Fibroblast of skin of right biceps (primary cell): ENCODE measurements at regions not wholly inside any gene's neighbourhood (a gene's known extent, or its start where the extent isn't known, plus 50 kb on each side); places are given as distances from the start of the nearest gene placed in this dataset.

ENCODE experiments used
- DNase-seq: peaks from one replicate; pipeline ENCODE4 v3.0.0-alpha.2; 2013

DNA sequence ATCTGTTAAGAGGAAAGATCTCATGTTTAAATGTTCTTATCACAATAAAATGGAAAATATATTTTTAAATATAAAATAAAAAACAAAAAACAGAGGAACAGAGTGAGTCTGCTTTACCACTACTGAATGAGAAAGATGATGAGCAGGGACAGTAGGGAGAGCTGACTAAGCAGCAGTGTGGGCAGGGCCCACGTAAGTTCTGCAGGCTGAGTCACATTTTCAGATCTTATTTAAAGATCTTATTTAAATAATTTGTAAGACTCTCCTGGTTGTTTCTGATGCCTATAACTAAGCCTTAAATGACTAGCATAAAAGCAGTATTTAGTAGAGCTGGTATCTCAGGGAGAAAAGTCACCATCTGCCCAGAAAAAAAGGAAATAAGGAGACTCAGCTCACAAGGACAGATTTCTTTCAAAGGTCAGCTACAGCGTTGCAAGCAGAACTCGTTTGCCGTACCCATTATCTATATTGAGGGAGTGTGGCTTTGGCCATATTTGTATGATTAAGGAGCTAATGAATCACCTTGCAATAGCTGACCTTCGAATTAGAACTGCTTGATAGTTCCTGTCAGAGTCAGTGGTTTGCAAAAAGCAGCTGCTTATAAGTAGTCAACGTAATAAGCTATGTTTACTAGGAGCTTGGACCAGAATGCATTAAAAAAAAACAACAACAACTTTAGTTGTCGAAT, 322.1 kb upstream of the CHAC2 start:
- DNase-seq: peak; percentile 37

DNA sequence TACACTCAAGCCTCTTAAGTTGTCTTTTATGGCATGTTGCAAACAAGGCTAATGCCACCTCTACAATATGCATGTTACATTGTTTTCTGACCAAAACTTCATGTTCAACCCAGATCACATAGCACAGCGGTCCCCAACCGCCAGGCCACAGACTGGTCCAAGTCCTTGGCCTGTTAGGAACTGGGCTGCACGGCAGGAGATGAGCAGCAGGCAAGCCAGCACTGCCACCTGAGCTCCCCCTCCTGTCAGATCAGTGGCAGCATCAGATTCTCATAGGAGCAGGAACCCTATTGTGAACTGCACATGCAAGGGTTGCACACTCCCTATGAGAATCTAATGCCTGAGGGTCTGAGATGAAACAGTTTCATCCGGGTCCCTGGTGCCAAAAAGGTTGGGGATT, 324.8 kb upstream of the CHAC2 start:
- DNase-seq: no peak

DNA sequence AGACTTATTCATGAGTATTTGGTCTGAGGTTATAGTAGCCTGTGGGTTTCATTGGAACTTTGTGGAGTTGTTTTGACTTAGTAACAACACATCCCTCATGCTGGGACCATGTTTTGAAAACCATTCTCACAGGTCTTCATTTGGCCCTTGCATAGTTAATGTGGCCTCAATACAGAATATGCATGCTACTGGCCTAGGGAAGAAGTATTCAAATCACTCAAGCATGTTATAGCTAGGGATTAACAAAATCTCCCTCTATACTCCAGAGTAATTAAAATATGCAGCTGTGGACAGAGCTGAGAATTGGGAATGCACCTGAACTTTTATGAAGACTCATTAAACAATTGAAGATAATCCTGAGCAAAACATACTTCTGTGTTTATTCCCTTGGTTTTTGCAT, 325.5 kb upstream of the CHAC2 start:
- no peak for DNase-seq

DNA sequence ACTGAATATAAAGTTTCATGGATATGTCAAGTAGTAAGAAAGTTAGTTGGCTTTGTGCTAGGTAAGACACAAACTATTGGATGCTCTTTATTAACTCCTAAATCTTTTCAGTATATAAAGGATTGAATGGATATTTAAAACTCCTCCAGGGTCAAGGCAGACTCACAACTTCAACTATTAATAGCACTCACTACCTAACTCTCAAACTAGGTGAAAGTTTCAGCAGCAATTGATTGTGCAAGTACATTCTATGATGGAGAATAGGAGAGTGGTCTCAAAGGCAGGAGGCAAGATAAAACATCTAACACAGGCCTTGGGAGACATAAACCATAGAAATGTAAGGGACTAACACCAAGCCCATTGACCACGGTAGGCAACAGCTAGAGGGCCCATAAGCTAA, 328.9 kb upstream of the CHAC2 start:
- DNase-seq: no peak

DNA sequence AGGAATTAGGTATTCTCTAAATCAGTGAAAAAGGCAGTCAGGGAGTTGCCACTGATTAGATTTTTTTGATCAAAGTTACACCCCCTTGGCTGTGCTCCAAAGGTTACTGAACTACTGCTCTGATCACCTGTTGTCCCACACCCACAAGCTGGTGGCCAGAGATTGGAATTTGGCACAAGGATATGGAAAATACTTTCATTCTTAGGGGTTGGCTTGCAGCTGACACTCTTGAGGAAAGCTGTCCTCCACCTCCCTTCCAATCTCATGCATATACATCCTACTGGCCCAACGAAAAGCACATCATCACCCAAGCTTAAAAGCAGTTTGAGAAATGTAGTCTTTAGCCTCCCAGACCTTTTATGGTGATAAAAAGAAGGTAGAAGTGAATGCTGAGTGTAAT, 329.5 kb upstream of the CHAC2 start:
- DNase-seq: no peak

DNA sequence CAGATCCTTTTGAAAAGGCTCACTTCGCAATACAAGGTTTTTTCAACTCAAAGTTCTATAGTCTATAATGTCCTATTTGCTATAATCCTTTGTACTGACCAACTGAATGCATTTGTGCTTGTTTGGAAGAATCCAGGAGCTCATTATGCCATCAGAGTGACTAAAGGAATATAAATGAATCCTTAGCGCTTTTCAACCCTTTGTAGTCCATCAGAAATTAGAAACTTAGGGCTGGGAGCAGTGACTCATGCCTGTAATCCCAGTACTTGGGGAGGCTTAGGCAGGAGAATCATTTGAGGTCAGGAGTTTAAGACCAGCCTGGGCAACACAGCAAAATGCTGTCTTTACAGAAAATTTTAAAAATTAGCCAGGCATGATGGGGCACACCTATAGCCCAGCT, 330.2 kb upstream of the CHAC2 start:
- DNase-seq: peak; percentile 3

DNA sequence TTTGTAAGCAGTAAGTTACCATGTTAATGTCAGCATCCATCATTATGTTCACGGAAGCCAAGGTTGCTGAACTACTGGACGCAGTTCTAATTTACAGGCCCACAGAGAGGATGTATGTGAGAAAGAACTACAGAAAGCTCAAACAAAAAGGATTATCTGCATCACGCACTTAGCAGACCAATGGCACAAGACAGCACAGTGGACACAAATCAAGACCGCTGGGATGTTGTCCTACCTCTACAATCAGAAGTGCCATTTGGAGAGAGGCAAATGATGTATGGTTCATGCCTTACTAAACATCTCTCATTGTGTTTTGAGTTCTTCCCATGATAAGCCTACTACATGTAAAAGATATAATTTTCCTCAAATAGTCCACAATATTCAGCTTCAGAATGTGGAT, 330.7 kb upstream of the CHAC2 start:
- DNase-seq: no peak

DNA sequence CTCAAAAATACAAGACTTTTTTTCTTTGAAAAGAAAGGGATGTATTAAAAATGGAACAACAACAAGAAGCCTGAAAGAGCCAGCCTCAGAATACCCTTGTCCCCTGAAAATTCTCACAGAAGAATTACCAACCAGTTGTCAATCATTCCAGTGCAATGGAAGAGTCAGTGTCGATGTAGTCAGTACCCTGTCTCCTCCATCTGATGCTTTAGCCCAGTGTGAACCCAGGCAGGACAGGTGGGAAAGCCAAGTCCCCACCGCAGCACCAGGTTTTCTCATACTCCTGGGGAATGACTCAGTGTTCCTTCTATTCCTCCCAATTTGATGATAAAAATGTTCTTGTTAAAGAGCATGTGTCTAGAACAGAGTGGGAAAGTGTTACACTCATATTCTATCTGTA, 332.0 kb upstream of the CHAC2 start:
- no peak for DNase-seq

DNA sequence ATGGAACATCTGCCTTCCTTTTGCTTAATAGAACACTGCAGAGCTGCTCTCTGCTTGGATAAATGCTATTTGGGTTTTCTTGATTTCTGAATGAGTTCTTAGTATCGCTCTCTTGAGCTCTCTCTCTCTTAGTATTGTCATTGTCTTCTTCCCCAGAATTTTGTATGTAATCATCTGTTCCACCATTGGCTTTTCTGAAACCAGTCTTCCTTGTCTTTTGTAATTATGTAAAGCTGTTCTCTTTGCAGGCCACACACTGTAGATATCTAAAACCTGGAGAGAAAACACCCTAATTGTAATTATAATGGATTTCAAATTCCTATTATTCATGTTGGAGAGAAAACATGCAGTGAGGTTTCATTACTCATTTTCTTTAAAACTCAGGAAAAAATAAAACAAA, 333.1 kb upstream of the CHAC2 start:
- no peak for DNase-seq

DNA sequence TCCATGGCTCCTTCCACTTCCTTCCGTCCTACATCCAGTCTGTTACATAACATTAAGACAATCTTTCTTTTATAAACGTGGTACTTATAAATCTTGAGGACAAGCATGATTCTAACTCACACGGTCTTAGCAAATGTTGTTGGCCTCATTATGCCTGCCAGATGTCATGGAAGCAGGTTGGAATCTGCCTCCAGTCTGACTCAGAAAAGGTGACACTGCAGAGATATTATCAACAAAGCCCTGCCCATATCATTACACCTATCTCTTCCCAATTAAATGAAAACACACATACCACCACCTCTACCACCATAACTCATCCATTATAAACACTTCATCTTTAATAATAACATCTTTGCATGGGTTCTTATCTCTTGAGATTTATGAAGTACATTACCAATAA, 334.7 kb upstream of the CHAC2 start:
- no peak for DNase-seq

DNA sequence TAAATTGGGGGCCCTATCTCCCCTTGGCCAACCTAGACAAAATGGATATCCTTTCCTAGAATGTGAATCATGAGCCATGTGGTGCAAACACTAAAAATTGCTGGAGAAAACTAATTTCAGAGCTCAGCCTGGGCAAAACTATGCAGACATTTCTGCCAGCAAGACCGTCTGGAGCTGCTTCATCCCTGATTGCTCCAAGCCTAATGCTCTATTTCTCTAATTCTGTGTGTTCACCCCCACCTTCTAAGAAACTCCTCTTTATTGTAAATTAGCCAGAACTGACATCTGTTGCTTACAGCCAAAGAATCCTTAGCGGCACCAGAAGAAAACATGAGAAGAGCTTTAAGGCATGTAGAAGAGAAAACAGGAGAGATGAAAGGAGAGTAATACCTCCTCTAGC, 337.7 kb upstream of the CHAC2 start:
- no peak for DNase-seq

DNA sequence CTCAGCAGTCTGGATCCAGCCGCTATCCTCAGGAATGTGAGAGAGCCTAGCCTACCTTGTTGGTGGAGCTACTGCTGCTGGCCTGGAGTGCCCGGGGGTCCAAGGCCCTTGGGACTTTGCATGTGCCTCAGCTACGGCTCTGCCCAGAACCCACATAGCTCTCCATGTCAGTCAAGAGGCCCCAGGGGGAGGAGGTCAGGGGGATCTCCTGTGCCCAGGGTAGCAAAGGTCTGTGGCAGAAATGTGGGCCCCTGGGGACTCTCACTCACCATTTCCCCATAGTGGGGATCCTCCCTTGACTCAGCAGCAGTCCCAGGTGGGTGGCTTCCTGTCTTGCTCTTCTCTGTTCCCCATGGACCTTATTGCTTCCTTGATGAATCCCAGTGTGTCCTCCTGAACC, 342.7 kb upstream of the CHAC2 start:
- DNase-seq: no peak

DNA sequence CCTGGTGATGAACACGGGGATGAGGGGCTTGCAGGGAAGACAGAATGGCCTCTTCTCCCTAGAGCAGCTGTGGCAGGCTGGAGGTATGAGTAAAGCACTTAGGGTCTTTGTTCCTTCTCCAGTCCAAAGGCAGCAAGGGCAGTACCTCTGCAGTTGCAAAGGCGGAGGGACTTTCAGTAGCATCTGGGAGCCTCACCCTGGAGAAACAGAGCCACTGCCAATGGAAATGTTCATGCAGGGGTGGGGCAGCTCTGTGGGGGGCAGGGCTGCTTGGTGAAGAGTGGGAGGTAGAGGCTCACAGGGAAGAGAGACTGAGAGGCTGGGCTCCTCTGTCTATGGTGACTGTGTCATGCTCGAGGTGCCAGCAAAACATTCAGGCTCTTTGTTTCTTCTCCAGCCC, 344.1 kb upstream of the CHAC2 start:
- DNase-seq: no peak

DNA sequence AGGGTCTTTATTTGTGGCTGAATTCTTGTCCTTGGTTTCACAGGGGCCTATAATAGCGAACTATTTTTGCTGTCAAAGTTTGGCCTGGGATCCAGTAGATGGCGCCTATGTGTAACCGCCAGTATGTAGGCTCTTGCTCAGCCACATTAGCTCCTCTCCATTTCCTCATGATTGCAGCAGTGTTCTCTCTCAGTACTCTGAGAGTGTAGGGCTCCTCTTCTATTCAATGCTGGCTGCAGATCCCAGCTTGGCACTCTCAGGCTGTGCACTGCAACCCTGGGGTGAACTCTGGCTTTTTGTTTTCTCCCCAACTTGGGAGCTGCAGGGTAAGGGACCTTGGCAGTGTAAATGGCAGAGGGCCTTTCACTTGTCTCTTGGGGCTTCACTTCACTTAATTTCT, 344.6 kb upstream of the CHAC2 start:
- DNase-seq: peak; percentile 40

DNA sequence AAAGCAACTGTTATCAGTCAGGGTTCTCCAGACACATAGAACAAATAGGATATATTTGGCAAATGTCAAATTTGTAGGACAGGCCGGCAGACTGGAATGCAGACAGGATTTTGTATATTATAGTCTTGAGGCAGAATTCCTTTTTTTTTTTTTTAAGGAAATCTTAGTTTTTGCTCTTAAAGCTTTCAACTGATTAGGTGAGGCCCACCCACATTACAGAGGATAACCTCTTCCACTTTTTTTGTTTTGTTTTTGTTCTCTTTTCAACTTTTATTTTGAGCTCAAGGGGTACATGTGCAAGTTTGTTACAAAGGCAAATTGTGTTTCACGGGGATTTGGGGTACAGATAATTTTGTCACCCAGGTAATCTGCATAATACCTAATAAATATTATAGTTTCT, 350.2 kb upstream of the CHAC2 start:
- no peak for DNase-seq

DNA sequence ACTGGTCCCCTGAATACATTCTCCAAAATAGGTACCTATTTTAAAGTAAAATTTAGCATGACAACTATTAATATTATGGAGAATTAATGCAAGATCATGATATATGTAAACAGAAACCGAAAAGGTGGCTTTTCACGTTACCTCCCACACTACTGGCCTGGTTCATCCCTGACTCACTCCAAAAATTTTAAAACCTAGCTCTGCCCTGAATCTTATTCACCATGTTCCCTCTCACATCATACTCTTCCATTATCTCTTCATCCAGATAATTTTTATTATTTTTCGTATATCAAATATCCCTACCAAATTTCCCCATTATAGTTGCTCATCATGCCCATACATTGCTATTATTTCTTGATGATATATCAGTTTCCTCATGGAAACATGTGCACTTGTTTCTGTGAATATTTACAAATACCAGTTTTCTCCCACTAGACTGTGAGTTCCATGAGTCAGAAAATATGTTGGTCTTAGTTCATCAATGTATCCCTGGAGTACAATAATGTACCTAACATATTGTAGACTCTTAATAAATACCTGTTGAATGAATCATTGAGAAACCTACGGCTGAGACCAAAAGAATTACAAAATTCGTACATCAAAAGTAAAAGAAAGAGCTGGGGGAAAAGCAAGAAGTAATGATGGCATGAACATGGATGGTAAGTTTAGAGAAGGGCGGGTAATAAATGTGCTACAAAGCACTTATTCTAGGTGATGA, 360.1 kb upstream of the CHAC2 start:
- peak; percentile 20 for DNase-seq

DNA sequence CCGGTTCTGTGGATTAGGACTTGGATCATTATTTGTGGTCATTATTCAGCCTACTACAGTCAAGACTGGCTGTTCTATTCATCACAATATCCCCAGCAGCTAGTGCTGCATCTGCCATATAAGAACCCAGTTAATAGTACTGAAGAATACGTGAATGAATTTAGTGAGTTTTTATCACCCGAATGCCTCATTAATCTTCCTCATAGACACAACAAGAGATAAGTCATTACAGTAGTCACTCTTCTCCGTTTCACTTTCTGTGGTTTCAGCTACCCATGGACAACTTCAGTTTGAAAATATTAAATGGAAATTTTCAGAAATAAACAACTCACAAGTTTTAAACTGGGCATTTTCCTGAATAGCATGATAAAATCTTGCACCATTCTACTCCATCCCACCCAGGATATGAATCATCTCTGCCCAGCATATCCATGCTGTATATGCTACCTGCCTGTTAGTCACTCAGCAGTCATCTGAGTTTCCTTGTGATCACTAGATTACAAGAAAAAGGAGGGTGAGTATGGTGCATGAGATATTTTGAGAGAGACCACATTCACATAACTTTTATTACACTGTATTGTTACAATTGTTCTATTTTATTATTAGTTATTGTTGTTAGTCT, 363.7 kb upstream of the CHAC2 start:
- DNase-seq: peak; percentile 65

DNA sequence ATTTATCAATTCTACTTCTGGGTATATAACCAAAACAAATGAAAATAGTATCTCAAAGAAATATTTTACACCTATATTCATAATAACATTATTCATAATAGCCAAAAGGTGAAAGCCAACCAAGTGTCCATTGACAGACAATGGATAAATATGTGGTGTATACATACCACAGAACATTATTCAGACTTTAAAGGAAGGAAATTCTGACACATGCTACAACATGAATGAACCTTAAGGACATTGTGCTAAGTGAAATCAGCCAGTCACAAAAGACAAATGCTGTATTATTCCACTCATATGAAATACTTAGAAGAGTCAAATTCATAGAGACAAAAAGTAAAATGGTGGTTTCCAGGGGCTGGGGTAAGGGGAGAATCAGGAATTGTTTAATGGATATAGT, 370.5 kb upstream of the CHAC2 start:
- DNase-seq: no peak

DNA sequence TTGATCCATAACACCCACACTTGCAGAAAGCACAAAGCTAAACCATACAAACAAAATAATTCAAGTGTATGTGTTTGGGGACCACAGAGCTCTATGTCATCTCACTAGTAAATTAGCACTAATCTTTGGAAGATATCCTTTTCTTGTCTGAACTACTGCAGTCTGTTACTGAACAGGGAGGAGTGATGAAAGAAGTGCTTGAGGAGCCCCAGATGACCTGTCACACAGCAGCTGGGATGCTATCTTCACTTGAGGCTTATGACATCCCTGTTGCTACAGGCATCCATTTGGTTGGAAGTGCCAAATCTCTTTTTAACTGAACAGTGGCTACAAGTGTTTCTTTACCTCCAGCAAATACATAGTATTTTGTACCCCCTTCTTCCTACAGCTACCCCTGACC, 386.3 kb upstream of the CHAC2 start:
- no peak for DNase-seq

DNA sequence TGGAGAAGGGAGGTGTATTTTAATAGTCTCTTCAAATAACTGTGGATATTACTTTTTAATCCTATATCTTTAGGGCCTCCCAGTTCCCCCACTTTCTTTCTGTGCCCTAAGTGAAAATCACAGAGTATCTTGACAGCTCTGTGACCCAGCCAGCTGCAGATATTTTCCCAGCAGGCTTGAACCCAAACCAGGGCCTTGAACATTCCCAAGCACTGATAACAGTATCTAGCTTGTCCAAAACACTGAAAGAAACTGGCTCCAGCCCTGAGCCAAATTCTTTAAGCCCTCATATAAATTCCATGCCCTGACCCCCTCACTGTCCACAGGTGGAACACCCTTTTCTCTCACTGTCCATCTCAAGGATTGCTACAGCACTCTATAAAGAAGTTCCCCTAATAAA, 388.1 kb upstream of the CHAC2 start:
- no peak for DNase-seq

DNA sequence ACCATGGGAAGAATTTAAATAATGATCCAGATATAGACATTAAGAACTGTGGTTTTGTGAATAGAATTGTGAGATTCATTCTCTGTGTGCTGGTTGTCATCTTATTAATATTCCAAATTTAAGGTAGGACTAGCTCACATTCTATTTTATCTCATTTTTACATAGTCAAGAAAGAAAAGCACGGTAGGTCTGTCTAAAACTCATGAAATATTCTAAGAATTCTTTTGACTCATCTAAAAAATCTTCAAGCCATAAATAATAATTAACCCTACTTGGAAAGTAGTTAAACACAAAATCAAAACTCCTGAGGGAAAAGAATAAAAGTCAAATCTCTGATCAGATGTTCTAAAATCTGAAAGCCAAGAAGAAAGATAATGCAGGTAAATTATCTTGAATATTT, 388.8 kb upstream of the CHAC2 start:
- DNase-seq: no peak

DNA sequence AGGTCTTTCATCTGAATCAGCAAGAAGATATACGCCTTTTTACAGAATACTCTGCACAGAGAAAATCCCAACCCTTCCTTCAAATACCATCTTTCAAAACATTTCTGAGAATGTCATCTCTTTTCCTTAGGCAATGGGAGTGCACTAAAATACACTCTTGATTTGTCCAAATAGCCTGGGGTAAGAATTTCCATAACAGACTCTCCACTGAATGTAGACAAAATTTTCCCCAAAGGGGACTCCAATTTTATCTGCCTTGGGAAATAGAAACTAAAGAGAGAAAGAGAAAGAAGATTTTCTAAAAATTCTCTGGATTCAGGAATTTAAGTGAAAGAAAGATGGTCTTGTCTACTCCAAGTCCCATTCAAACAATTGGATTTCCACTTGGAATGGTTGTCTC, 394.5 kb upstream of the CHAC2 start:
- DNase-seq: no peak

DNA sequence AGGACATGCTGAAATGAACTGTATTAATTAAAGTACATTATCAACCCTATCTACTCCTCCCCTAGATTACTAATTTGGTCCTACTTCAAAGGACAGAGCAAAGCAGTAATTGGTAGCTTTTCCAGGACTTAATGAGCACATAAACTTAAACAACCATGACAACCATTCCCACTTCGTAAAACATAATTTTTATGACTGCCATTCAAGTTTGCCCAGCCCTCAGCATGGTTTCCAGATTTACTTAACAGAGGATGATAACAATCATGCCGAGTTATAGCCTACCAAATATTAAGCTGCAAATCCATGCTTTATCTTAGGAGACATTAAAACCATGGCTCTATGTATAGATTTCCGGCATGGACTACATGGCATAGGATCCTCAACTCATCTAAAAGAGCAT, 401.1 kb upstream of the CHAC2 start:
- no peak for DNase-seq

DNA sequence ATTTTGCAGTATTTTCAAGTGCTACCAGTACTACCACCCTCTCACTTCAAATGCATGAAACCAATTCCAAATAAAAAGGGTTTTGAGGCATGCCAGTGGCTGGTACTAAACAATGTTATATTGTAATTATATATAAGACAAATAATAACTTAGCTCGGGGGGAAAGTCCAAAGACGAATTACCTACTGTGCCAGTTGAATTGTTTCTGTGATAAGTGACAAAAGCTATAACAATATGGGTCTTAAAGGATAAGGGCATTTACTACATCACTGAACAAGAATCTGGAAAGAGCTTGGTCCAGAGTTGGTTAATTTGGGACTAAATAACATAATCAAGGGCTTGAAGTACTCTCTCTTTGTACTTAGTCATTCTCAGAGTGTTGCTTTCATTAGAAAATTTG, 404.7 kb upstream of the CHAC2 start:
- DNase-seq: no peak
